Psoas muscle (tissue), 7 donors: ENCODE measurements at regions not wholly inside any gene's neighbourhood (a gene's known extent, or its start where the extent isn't known, plus 50 kb on each side); places are given as distances from the start of the nearest gene placed in this dataset.
A peak's percentile ranks its signal among the peaks of the same experiment; 100 is the strongest.

Source experiments
- ATAC-seq, 4 donors: fragments of 200-7000 bp; cut with Tn5 transposase; one replicate each; pipeline ENCODE4 v1.9.1; 2020; ENCODE audit warnings: moderate library complexity in 3 of 4, mild to moderate bottlenecking in 2 of 4
- DNase-seq, 2 donors: peaks; one replicate each; pipeline ENCODE4 v3.0.0-alpha.2; 2020
- H3K27ac ChIP-seq: fragments of 200-600 bp; one replicate; pipeline ENCODE4 v1.8.0; 2022
- H3K27me3 ChIP-seq, 3 donors: fragments of 200-600 bp in 1 of 3; one replicate each; pipeline versions ENCODE4 v1.6.1 to v1.8.0; 2013 to 2022; ENCODE audit warnings: low read length in 2 of 3, mild to moderate bottlenecking in 2 of 3, moderate library complexity in 1 of 3; ENCODE audit not compliant: insufficient read depth in 3 of 3
- H3K36me3 ChIP-seq, 2 donors: fragments of 200-600 bp in 1 of 2; one replicate each; pipeline versions ENCODE4 v1.6.1 to v1.8.0; 2013 to 2022; ENCODE audit warnings: low read depth in 1 of 2, mild to moderate bottlenecking in 1 of 2, moderate library complexity in 1 of 2; ENCODE audit not compliant: insufficient read depth in 1 of 2
- H3K4me1 ChIP-seq: fragments of 200-600 bp; one replicate; pipeline ENCODE4 v1.8.0; 2022
- H3K4me3 ChIP-seq: fragments of 200-600 bp; one replicate; pipeline ENCODE4 v1.8.0; 2022; ENCODE audit warnings: mild to moderate bottlenecking
- H3K9me3 ChIP-seq: fragments of 200-600 bp; one replicate; pipeline ENCODE4 v1.8.0; 2022
- WGBS, 3 donors: extraction: QIAGEN DNeasy Blood & Tissue Kit; methylation state at CpG; one replicate each; pipeline versions ENCODE4 v1.1.6 to v1.1.7; 2013; 5-methylcytosine and 5-hydroxymethylcytosine counted together
- intact Hi-C, 2 donors: fragments of 100-400 bp; cut with DNase I; formaldehyde crosslinking; loops; one replicate each; pipeline versions ENCODE4 v1.11.0 to v1.14.2; 2022
- TF ChIP-seq, protein P1 (sequence below): fragments of 200-600 bp; IDR thresholded peaks from one replicate; pipeline ENCODE4 v1.8.0; 2022; ENCODE audit warnings: antibody characterized with exemption
- donor health status: healthy with polysubstance abuse.
- donor health status: DM: no; HTN: no; CAD: no; lungs with moderate emphysema.
- donor health status: Bipolar disorder and iron deficiency.
- donor health status: healthy.
- donor health status: DM: yes; HTN: yes; CAD: no.
- donor health status: DM: no; HTN: no; CAD: no.
- donor health status: DM: yes; HTN: yes; CAD: no.

DNA sequence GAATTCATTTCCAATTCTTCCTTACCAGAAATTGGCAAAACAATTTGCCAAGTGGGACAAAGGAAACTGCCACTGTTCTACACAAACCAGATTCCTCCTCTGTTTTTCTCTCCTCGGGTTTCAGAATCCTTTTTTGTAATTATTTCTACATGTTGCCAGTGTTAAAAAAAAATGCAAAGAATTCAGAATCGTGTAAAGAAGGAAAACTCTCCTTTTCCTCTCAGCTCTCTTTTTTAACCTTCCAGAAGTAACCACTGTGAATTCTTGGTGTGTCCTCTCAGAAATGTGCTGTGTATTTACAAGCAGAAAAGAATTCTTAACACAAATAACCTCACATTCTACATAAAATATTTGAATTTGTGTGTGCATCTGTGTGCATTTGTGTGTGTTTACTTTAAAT, 224.6 kb downstream of the DRD1 start:
- Histone ChIP-seq H3K4me3 (no peak overlapping the region), H3K9me3 (no peaks in the 10 kb centered on the region), H3K27ac (no peak overlapping the region), H3K4me1 (no peaks in the 10 kb centered on the region), H3K36me3 (no peaks in the 10 kb centered on the region), H3K27me3 (peaks cover 0 to 1% (median 0%) of the 10 kb centered on the region in 3 donors)
- intact Hi-C loops = no loop called here
- TF ChIP-seq, protein P1, sequence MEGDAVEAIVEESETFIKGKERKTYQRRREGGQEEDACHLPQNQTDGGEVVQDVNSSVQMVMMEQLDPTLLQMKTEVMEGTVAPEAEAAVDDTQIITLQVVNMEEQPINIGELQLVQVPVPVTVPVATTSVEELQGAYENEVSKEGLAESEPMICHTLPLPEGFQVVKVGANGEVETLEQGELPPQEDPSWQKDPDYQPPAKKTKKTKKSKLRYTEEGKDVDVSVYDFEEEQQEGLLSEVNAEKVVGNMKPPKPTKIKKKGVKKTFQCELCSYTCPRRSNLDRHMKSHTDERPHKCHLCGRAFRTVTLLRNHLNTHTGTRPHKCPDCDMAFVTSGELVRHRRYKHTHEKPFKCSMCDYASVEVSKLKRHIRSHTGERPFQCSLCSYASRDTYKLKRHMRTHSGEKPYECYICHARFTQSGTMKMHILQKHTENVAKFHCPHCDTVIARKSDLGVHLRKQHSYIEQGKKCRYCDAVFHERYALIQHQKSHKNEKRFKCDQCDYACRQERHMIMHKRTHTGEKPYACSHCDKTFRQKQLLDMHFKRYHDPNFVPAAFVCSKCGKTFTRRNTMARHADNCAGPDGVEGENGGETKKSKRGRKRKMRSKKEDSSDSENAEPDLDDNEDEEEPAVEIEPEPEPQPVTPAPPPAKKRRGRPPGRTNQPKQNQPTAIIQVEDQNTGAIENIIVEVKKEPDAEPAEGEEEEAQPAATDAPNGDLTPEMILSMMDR = no peak
- 8 to 17% (median 16%) methylated on average over 2 of the region's 2 CpGs for WGBS, 3 donors
- DNase-seq (no peak), ATAC-seq (no peak)

DNA sequence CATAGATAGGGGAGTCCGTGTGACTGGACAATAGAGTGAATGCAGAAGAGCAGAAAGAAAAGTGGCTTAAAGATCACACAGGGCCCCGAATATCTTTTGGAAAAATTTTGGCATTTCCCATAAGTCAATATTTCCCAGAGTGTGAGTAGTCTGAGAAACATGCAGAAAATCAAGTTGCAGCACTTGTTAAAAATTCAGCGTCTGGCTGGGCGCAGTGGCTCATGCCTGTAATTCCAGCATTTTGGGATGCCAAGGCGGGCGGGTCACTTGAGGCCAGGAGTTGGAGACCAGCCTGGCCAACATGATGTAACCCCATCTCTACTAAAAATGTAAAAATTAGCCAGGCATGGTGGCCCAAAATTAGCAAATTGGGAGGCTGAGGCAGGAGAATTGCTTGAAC, 227.0 kb downstream of the DRD1 start:
- intact Hi-C loops = no loop called here
- TF ChIP-seq, protein P1 = no peak
- H3K27ac ChIP-seq = no peak overlapping the region
- H3K9me3 ChIP-seq = no peaks in the 10 kb centered on the region
- H3K4me1 ChIP-seq = no peaks in the 10 kb centered on the region
- peak; percentile 25 to 54 for DNase-seq
- no peaks in the 10 kb centered on the region for H3K36me3 ChIP-seq
- peaks cover 0 to 1% (median 0%) of the 10 kb centered on the region in 3 donors for H3K27me3 ChIP-seq
- WGBS, 3 donors = 23 to 41% (median 26%) methylated on average over 6 of the region's 6 CpGs
- ATAC-seq = no peak
- H3K4me3 ChIP-seq = no peak overlapping the region

DNA sequence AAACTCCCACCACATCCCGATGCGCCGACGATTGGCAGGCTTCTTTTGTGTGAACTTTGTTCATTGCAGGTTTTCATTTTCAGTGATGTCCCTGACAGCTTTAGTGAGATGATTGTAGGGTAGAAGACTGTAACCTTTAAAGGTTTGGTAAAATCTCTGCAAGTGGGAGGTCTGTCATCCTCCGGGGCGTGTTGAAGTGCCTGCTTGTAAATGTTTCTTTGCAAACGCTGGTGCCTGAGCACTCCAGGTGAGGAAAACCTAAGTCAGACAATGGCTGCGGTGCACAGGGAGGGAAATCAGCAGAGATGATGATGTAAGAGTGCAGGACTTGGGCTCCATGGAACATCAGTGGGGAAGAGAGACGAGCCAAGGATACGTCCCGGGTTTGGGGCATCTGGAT, 228.1 kb downstream of the DRD1 start:
- Histone ChIP-seq H3K9me3 (no peaks in the 10 kb centered on the region), H3K27ac (no peak overlapping the region), H3K36me3 (no peaks in the 10 kb centered on the region), H3K4me3 (no peak overlapping the region), H3K4me1 (no peaks in the 10 kb centered on the region), H3K27me3 (peaks cover 0 to 3% (median 0%) of the 10 kb centered on the region in 3 donors)
- TF ChIP-seq, protein P1 = no peak
- no peak for ATAC-seq
- intact Hi-C loops = no loop called here
- 58 to 68% (median 58%) methylated on average over 11 of the region's 11 CpGs for WGBS, 3 donors
- no peak for DNase-seq

DNA sequence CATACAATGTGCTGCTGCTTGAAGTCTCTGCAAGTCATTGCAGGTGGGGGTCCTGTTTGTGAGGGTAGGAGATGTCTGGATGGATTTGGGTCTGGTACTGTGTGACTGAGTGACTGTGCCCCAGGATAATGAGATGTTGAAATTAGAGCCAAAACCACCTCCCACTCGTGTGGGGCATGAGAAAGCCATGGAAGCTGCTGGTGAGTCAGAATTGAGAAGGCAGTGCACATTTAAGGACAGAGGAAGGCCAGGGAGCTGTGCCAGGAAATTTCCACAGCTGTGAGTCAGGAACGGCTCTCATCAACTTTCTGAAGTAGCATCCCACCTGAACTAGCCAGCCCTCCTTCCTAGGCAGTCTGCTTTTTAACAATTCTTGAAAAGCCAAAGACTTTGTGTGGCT, 229.8 kb downstream of the DRD1 start:
- peak in 1 of 2 donors; percentile 33 for DNase-seq

More for the DNA sequence above, 229.8 kb downstream of the DRD1 start:
- WGBS, 3 donors = 9 to 15% (median 11%) methylated on average over 2 of the region's 2 CpGs
- no peak for ATAC-seq
- Histone ChIP-seq H3K36me3 (no peaks in the 10 kb centered on the region), H3K4me1 (no peaks in the 10 kb centered on the region), H3K9me3 (no peaks in the 10 kb centered on the region), H3K4me3 (no peak overlapping the region), H3K27me3 (peaks cover 0 to 3% (median 0%) of the 10 kb centered on the region in 3 donors), H3K27ac (no peak overlapping the region)
- intact Hi-C loops = no loop called here
- TF ChIP-seq, protein P1 = no peak
